Tibial artery (tissue), 4 donors: ENCODE measurements at regions not wholly inside any gene's neighbourhood (a gene's known extent, or its start where the extent isn't known, plus 50 kb on each side); places are given as distances from the start of the nearest gene placed in this dataset.

Experiments
- DNase-seq, 2 donors: peaks; one replicate each; pipeline ENCODE4 v3.0.0-alpha.2; 2019
- H3K27ac ChIP-seq, 2 donors: fragments of 200-600 bp; sonication (generic) in 1 of 2; 1 replicate in 1 of 2; 2 replicates in 1 of 2; pipeline ENCODE4 v1.5.1; 2018 to 2019; ENCODE audit warnings: mild to moderate bottlenecking in 1 of 2
- H3K27me3 ChIP-seq, 2 donors: fragments of 200-600 bp; sonication (generic) in 1 of 2; one replicate each; pipeline versions ENCODE4 v1.5.1 to v1.6.0; 2016 to 2019
- H3K36me3 ChIP-seq, 3 donors: fragments of 200-600 bp; sonication (generic) in 2 of 3; one replicate each; pipeline ENCODE4 v1.5.1; 2016 to 2019; ENCODE audit warnings: mild to moderate bottlenecking in 2 of 3
- H3K4me1 ChIP-seq, 4 donors: fragments of 200-600 bp; sonication (generic) in 2 of 4; 1 replicate in 3 of 4; 2 replicates in 1 of 4; pipeline ENCODE4 v1.5.1; 2016 to 2019
- H3K4me3 ChIP-seq, 2 donors: fragments of 200-600 bp; sonication (generic) in 1 of 2; 1 replicate in 1 of 2; 2 replicates in 1 of 2; pipeline ENCODE4 v1.5.1; 2018 to 2019; ENCODE audit warnings: mild to moderate bottlenecking in 2 of 2
- H3K9me3 ChIP-seq, 3 donors: fragments of 200-600 bp; sonication (generic) in 1 of 3; one replicate each; pipeline ENCODE4 v1.5.1; 2016 to 2019
- intact Hi-C: fragments of 100-400 bp; cut with DNase I; formaldehyde crosslinking; loops from one replicate; pipeline ENCODE4 v1.15.0; 2023; ENCODE audit warnings: low total_unique reads
- TF ChIP-seq, protein P1 (sequence below), 2 experiments: fragments of 200-600 bp in 1 of 2; fragments of 450-650 bp in 1 of 2; IDR thresholded peaks; one replicate each; pipeline ENCODE4 v1.5.1; 2017 to 2019; ENCODE audit warnings: antibody characterized with exemption in 2 of 2, mild to moderate bottlenecking in 1 of 2, moderate library complexity in 1 of 2

DNA sequence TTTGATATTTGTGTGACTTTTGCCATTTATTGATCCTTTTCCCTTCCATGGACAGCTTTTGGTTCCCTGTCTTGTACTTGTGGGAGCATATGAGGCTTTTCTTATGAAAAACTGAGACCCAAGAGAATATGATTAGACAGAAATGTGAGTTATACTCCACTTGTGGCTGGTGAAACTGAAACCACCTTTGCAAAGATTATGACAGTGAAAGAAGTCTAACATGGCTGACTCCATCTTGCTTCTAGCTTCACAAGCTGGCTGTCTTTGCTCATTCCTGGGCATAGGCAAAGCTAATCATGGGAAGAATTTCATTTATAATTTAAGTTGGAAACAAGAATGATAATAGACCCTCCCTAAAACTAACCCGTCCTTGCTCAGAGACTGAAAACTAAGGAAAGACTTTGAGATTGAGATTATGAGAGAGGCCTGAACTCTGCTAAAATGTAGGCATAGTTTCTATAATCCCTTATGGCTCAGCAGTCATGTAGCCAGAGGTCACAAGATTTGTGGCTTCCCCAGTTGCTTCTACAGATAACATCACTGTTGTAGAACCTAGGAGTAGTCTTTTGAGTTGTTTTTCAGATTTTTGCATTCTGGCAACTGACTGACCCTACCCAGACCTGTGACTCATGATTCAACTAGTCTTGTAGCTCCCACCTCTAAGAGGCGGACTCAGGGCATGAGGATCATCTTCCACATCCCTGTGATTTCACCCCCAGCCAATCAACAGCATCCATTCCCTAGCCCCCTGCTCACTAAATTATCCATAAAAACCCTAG, 50.9 kb upstream of the CD2AP start:
- H3K9me3 ChIP-seq, result peaks cover 2 to 13% (median 4%) of the 10 kb centered on the region in 3 donors
- TF ChIP-seq, protein P1, sequence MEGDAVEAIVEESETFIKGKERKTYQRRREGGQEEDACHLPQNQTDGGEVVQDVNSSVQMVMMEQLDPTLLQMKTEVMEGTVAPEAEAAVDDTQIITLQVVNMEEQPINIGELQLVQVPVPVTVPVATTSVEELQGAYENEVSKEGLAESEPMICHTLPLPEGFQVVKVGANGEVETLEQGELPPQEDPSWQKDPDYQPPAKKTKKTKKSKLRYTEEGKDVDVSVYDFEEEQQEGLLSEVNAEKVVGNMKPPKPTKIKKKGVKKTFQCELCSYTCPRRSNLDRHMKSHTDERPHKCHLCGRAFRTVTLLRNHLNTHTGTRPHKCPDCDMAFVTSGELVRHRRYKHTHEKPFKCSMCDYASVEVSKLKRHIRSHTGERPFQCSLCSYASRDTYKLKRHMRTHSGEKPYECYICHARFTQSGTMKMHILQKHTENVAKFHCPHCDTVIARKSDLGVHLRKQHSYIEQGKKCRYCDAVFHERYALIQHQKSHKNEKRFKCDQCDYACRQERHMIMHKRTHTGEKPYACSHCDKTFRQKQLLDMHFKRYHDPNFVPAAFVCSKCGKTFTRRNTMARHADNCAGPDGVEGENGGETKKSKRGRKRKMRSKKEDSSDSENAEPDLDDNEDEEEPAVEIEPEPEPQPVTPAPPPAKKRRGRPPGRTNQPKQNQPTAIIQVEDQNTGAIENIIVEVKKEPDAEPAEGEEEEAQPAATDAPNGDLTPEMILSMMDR (IDR thresholded peaks at IDR 0.05), result no peak
- intact Hi-C loops, result no loop called here
- DNase-seq, result no peak
- no peak overlapping the region for H3K4me3 ChIP-seq
- H3K4me1 ChIP-seq, result no peaks in the 10 kb centered on the region
- no peaks in the 10 kb centered on the region for H3K36me3 ChIP-seq
- H3K27me3 ChIP-seq, result no peaks in the 10 kb centered on the region
- no peak overlapping the region for H3K27ac ChIP-seq

- H3K4me3 ChIP-seq, result no peak overlapping the region
- no peak overlapping the region for H3K27ac ChIP-seq
- no peaks in the 10 kb centered on the region for H3K36me3 ChIP-seq
- peaks cover 2 to 13% (median 4%) of the 10 kb centered on the region in 3 donors for H3K9me3 ChIP-seq
- intact Hi-C loops, result no loop called here
- no peaks in the 10 kb centered on the region for H3K4me1 ChIP-seq
- TF ChIP-seq, protein P1 (IDR thresholded peaks at IDR 0.05), result no peak
- no peak for DNase-seq
- no peaks in the 10 kb centered on the region for H3K27me3 ChIP-seq
These were observed 49.9 kb upstream of the CD2AP start for GRCh38 chr6:47427680-47428079.
